H9 (cell line): ENCODE measurements at regions not wholly inside any gene's neighbourhood (a gene's known extent, or its start where the extent isn't known, plus 50 kb on each side); places are given as distances from the start of the nearest gene placed in this dataset.

Experiments
- DNase-seq: peaks from one replicate; pipeline ENCODE4 v3.0.0-alpha.2; 2017
- H2AFZ ChIP-seq: one replicate; pipeline ENCODE4 v1.6.1; 2013; ENCODE audit warnings: mild to moderate bottlenecking, low read length, control low read depth, moderate library complexity
- H2AK5ac ChIP-seq: 2 replicates; pipeline ENCODE4 v1.6.1; 2013; ENCODE audit warnings: low read length, control low read depth, mixed read lengths; ENCODE audit not compliant: insufficient read length
- H2BK120ac ChIP-seq: one replicate; pipeline ENCODE4 v1.6.1; 2013; ENCODE audit warnings: low read depth, mild to moderate bottlenecking, low read length, control low read depth, inconsistent platforms; ENCODE audit not compliant: poor library complexity, severe bottlenecking
- H2BK12ac ChIP-seq: 2 replicates; pipeline ENCODE4 v1.6.1; 2013; ENCODE audit warnings: low read length, control low read depth, mixed read lengths, low read depth; ENCODE audit not compliant: insufficient read length
- H2BK15ac ChIP-seq: 2 replicates; pipeline ENCODE4 v1.6.1; 2013; ENCODE audit warnings: low read depth, low read length, control low read depth
- H2BK20ac ChIP-seq: one replicate; pipeline ENCODE4 v1.6.1; 2013; ENCODE audit warnings: low read depth, mild to moderate bottlenecking, low read length, control low read depth, inconsistent platforms; ENCODE audit not compliant: poor library complexity, severe bottlenecking
- H2BK5ac ChIP-seq: 2 replicates; pipeline ENCODE4 v1.6.1; 2013; ENCODE audit warnings: low read length, control low read depth, mixed read lengths; ENCODE audit not compliant: insufficient read length
- H3K14ac ChIP-seq: 2 replicates; pipeline ENCODE4 v1.6.1; 2013; ENCODE audit warnings: low read length, control low read depth; ENCODE audit not compliant: insufficient read depth
- H3K18ac ChIP-seq: 2 replicates; pipeline ENCODE4 v1.6.1; 2013; ENCODE audit warnings: low read depth, mild to moderate bottlenecking, mixed read lengths, low read length, control low read depth; ENCODE audit not compliant: insufficient read length
- H3K23ac ChIP-seq: 2 replicates; pipeline ENCODE4 v1.6.1; 2013; ENCODE audit warnings: low read length, control low read depth, mixed read lengths, low read depth; ENCODE audit not compliant: insufficient read length
- H3K23me2 ChIP-seq: 2 replicates; pipeline ENCODE4 v1.6.1; 2013; ENCODE audit warnings: low read depth, mild to moderate bottlenecking, mixed read lengths, low read length, control low read depth; ENCODE audit not compliant: insufficient read length, poor library complexity, severe bottlenecking
- H3K27ac ChIP-seq: 2 replicates; pipeline ENCODE4 v1.5.1; 2013; ENCODE audit warnings: low read length, control low read depth, mixed read lengths, low read depth; ENCODE audit not compliant: insufficient read length
- H3K27me3 ChIP-seq: 2 replicates; pipeline ENCODE4 v1.6.1; 2013; ENCODE audit warnings: low read length, control low read depth, inconsistent platforms; ENCODE audit not compliant: insufficient read depth
- H3K4ac ChIP-seq: 2 replicates; pipeline ENCODE4 v1.6.1; 2013; ENCODE audit warnings: low read depth, mild to moderate bottlenecking, control low read depth, inconsistent platforms, low read length, moderate library complexity
- H3K4me1 ChIP-seq: 2 replicates; pipeline ENCODE4 v1.6.1; 2013; ENCODE audit warnings: low read length, control low read depth, inconsistent platforms; ENCODE audit not compliant: insufficient read depth
- H3K4me2 ChIP-seq: 2 replicates; pipeline ENCODE4 v1.6.1; 2013; ENCODE audit warnings: low read length, control low read depth, mixed read lengths; ENCODE audit not compliant: insufficient read length, insufficient read depth
- H3K56ac ChIP-seq: 2 replicates; pipeline ENCODE4 v1.6.1; 2013; ENCODE audit warnings: low read depth, mild to moderate bottlenecking, mixed read lengths, low read length, control low read depth; ENCODE audit not compliant: insufficient read length
- H3K79me1 ChIP-seq: 2 replicates; pipeline ENCODE4 v1.6.1; 2013; ENCODE audit warnings: low read depth, mild to moderate bottlenecking, moderate library complexity, low read length, control low read depth, inconsistent platforms; ENCODE audit not compliant: insufficient read depth, poor library complexity, severe bottlenecking
- H3K79me2 ChIP-seq: 2 replicates; pipeline ENCODE4 v1.6.1; 2013; ENCODE audit warnings: low read length, control low read depth, inconsistent platforms; ENCODE audit not compliant: insufficient read depth
- H3K9ac ChIP-seq: 2 replicates; pipeline ENCODE4 v1.6.1; 2013; ENCODE audit warnings: low read length, control low read depth, mixed read lengths; ENCODE audit not compliant: insufficient read length; ENCODE audit errors: extremely low read depth
- H3K9me3 ChIP-seq: one replicate; pipeline ENCODE4 v1.6.1; 2013; ENCODE audit warnings: low read depth, low read length, inconsistent platforms; ENCODE audit not compliant: control insufficient read depth
- H3T11ph ChIP-seq: one replicate; pipeline ENCODE4 v1.6.1; 2013; ENCODE audit warnings: mild to moderate bottlenecking, low read length, control low read depth, inconsistent platforms
- H4K20me1 ChIP-seq: one replicate; pipeline ENCODE4 v1.6.1; 2013; ENCODE audit not compliant: control insufficient read depth, insufficient read length, insufficient read depth
- H4K5ac ChIP-seq: 2 replicates; pipeline ENCODE4 v1.6.1; 2013; ENCODE audit warnings: low read depth, mild to moderate bottlenecking, mixed read lengths, low read length, control low read depth; ENCODE audit not compliant: insufficient read length
- H4K8ac ChIP-seq: replicated peaks from 2 replicates; pipeline ENCODE4 v1.6.1; 2013; ENCODE audit warnings: low read length, control low read depth, mixed read lengths, low read depth; ENCODE audit not compliant: insufficient read length
- H4K91ac ChIP-seq: 2 replicates; pipeline ENCODE4 v1.6.1; 2013; ENCODE audit warnings: low read depth, mild to moderate bottlenecking, moderate library complexity, mixed read lengths, low read length, control low read depth; ENCODE audit not compliant: insufficient read length
- H3K27ac Mint-ChIP-seq, 3 experiments: 2 replicates in 2 of 3; 3 replicates in 1 of 3; pipeline ENCODE4 v1.8.0; 2020 to 2021; ENCODE audit warnings: mixed read lengths in 3 of 3, mild to moderate bottlenecking in 1 of 3, moderate library complexity in 1 of 3
- H3K27me3 Mint-ChIP-seq: 2 replicates; pipeline ENCODE4 v1.8.0; 2021; ENCODE audit warnings: low read depth, mild to moderate bottlenecking, moderate library complexity, mixed read lengths
- H3K36me3 Mint-ChIP-seq, 3 experiments: 2 replicates in 2 of 3; 3 replicates in 1 of 3; pipeline ENCODE4 v1.8.0; 2020 to 2021; ENCODE audit warnings: low read depth in 3 of 3, mixed read lengths in 3 of 3; ENCODE audit not compliant: insufficient read depth in 1 of 3
- H3K4me1 Mint-ChIP-seq, 2 experiments: 2 replicates each; pipeline ENCODE4 v1.8.0; 2020; ENCODE audit warnings: mixed read lengths in 2 of 2
- H3K4me3 Mint-ChIP-seq, 2 experiments: 2 replicates in 1 of 2; 3 replicates in 1 of 2; pipeline ENCODE4 v1.8.0; 2020 to 2021; ENCODE audit warnings: mild to moderate bottlenecking in 2 of 2, mixed read lengths in 2 of 2, moderate library complexity in 1 of 2
- H3K9me3 Mint-ChIP-seq, 2 experiments: 2 replicates in 1 of 2; 3 replicates in 1 of 2; pipeline ENCODE4 v1.8.0; 2020; ENCODE audit warnings: mild to moderate bottlenecking in 2 of 2, mixed read lengths in 2 of 2, moderate library complexity in 1 of 2
- TF ChIP-seq, protein P1 (sequence below): fragments of 200-600 bp; sonication (generic); conservative IDR thresholded peaks from 3 replicates; pipeline ENCODE4 v1.8.0; 2021; ENCODE audit warnings: antibody characterized with exemption, mild to moderate bottlenecking

DNA sequence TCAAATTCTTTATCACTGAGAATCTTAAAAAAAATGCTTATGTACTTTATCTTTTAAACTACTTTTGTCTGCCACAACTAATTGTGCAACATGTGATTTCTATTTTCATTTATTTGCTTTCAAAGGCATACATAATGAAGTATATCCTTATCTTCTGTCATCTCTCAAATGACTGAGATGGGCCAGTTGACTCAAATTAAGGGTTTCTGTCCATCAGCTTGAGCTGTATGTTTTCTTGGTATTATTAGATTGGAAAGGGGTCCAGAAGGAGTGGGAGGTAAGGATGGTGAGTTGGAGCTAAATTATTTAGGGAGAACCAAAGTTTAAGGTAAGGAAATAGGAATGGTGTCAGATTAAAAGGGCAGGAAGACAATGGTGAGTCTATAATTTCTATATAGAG is 408.4 kb upstream of the SEL1L start:
- no peaks in the 10 kb centered on the region for H3K27me3 ChIP-seq
- H3K9me3 ChIP-seq, result no peaks in the 10 kb centered on the region
- no peak overlapping the region for H3K9ac ChIP-seq
- H3K27ac Mint-ChIP-seq, result no peak overlapping the region
- no peak overlapping the region for H2BK15ac ChIP-seq
- H3K36me3 Mint-ChIP-seq, result no peaks in the 10 kb centered on the region
- H2AFZ ChIP-seq, result no peak overlapping the region
- H3K27me3 Mint-ChIP-seq, result no peaks in the 10 kb centered on the region
- H2BK12ac ChIP-seq, result no peak overlapping the region
- no peak overlapping the region for H3K18ac ChIP-seq
- no peak overlapping the region for H3K27ac ChIP-seq
- no peak overlapping the region for H3K4ac ChIP-seq
- H2BK120ac ChIP-seq, result no peak overlapping the region
- no peaks in the 10 kb centered on the region for H3K79me1 ChIP-seq
- H4K8ac ChIP-seq, result no peak overlapping the region
- H3K14ac ChIP-seq, result no peak overlapping the region
- no peak overlapping the region for H3K56ac ChIP-seq
- H3K4me2 ChIP-seq, result no peak overlapping the region
- H3K79me2 ChIP-seq, result no peaks in the 10 kb centered on the region
- peaks cover 4 to 8% of the 10 kb centered on the region in 2 experiments for H3K4me1 Mint-ChIP-seq
- no peak overlapping the region for H3T11ph ChIP-seq
- H3K9me3 Mint-ChIP-seq, result peaks cover 0 to 2% of the 10 kb centered on the region in 2 experiments; a peak in 1 of 5 replicates
- H4K5ac ChIP-seq, result no peak overlapping the region
- H2AK5ac ChIP-seq, result no peak overlapping the region
- H2BK5ac ChIP-seq, result no peak overlapping the region
- no peaks in the 10 kb centered on the region for H3K4me1 ChIP-seq
- no peaks in the 10 kb centered on the region for H4K20me1 ChIP-seq
- H2BK20ac ChIP-seq, result no peak overlapping the region
- no peak for DNase-seq
- H3K4me3 Mint-ChIP-seq, result no peak overlapping the region
- TF ChIP-seq, protein P1, sequence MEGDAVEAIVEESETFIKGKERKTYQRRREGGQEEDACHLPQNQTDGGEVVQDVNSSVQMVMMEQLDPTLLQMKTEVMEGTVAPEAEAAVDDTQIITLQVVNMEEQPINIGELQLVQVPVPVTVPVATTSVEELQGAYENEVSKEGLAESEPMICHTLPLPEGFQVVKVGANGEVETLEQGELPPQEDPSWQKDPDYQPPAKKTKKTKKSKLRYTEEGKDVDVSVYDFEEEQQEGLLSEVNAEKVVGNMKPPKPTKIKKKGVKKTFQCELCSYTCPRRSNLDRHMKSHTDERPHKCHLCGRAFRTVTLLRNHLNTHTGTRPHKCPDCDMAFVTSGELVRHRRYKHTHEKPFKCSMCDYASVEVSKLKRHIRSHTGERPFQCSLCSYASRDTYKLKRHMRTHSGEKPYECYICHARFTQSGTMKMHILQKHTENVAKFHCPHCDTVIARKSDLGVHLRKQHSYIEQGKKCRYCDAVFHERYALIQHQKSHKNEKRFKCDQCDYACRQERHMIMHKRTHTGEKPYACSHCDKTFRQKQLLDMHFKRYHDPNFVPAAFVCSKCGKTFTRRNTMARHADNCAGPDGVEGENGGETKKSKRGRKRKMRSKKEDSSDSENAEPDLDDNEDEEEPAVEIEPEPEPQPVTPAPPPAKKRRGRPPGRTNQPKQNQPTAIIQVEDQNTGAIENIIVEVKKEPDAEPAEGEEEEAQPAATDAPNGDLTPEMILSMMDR, result no peak
- no peak overlapping the region for H3K23ac ChIP-seq
- H4K91ac ChIP-seq, result no peak overlapping the region
- no peaks in the 10 kb centered on the region for H3K23me2 ChIP-seq
